ENCODE measurements at regions not wholly inside any gene's neighbourhood (a gene's known extent, or its start where the extent isn't known, plus 50 kb on each side); places are given as distances from the start of the nearest gene placed in this dataset.

- FAIRE-seq = no peak
- H3K36me3 ChIP-seq (ENCODE audit: control insufficient read depth in 2 of 4, insufficient read depth in 4 of 4, low read length in 3 of 4) = no peaks in the 10 kb centered on the region
- TF ChIP-seq SP1 (IDR thresholded peaks at IDR 0.05; ENCODE audit: low read depth, low read length) = no peak
- TF ChIP-seq JUND (IDR thresholded peaks at IDR 0.05; ENCODE audit: low read length) = no peak
- no peak for TF ChIP-seq TEAD4 (IDR thresholded peaks at IDR 0.05; ENCODE audit: low read depth, low read length)
- no peak for TF ChIP-seq POLR2AphosphoS5 (IDR thresholded peaks at IDR 0.05; ENCODE audit: low read depth, low read length)
- TF ChIP-seq JUN (IDR thresholded peaks at IDR 0.05; ENCODE audit: low read depth, low read length) = no peak
- TF ChIP-seq BCL11A (IDR thresholded peaks at IDR 0.05; ENCODE audit: low read depth in 2 of 2, low read length in 2 of 2) = no peak
- TF ChIP-seq BRCA1 (IDR thresholded peaks at IDR 0.05; ENCODE audit: low read depth, low read length) = no peak
- no peak for TF ChIP-seq TAF1 (IDR thresholded peaks at IDR 0.05; ENCODE audit: low read depth, low read length)
- no peak for TF ChIP-seq ZNF274 (IDR thresholded peaks at IDR 0.05; ENCODE audit: borderline replicate concordance, extremely low read depth, low read length)
- no peak for TF ChIP-seq CEBPB (IDR thresholded peaks at IDR 0.05; ENCODE audit: low read depth, low read length)
- no peak for TF ChIP-seq SIN3A (conservative IDR thresholded peaks at IDR 0.05 in 1 of 2, IDR thresholded peaks at IDR 0.05 in 1 of 2; ENCODE audit: low read depth in 1 of 2, low read length in 2 of 2)
- TF ChIP-seq SP4 (IDR thresholded peaks at IDR 0.05; ENCODE audit: low read length) = no peak
- no peak for TF ChIP-seq SAP30 (IDR thresholded peaks at IDR 0.05; ENCODE audit: insufficient read depth, insufficient replicate concordance, low read length)
Observed at GRCh38 chr11:11069841-11070835, 212.3 kb upstream of the ZBED5 start.

More at GRCh38 chr11:11069841-11070835, 212.3 kb upstream of the ZBED5 start:
- no peak overlapping the region for H2AFZ ChIP-seq (ENCODE audit: low read length)
- no peak overlapping the region for H3K18ac ChIP-seq (ENCODE audit: extremely low read depth, low read length)
- no peak overlapping the region for H2BK5ac ChIP-seq (ENCODE audit: low read depth, low read length)
- ChIA-PET POLR2A (ENCODE audit: partially characterized antibody) (interaction anchor here (0.5 to 0.8 kb wide), 3 partner anchors 8 to 1304 kb away, joined by 3 to 4 read pairs (median 3); no protein-coding TSS in a partner anchor), CTCF (ENCODE audit: partially characterized antibody) (interaction anchor here (0.5 to 4.3 kb wide), 12 partner anchors 8 to 1897 kb away, joined by 3 to 29 read pairs (median 4); no protein-coding TSS in a partner anchor)
- no peak overlapping the region for H3K4me2 ChIP-seq (ENCODE audit: insufficient read depth in 1 of 2, low read depth in 2 of 2, low read length in 2 of 2)
- DNase-seq (ENCODE audit: low read depth in 1 of 2, low spot score in 2 of 2) = no peak
- H3K27me3 ChIP-seq (replicated peaks in 1 of 4; ENCODE audit: control insufficient read depth in 3 of 4, extremely low read depth in 1 of 4, insufficient read depth in 3 of 4, low read length in 3 of 4) = 0 out of 7 replicates have a peak, but pooled peaks cover 0 to 4% (median 0%) of the 10 kb centered on the region in 4 experiments
- no peak overlapping the region for H3K14ac ChIP-seq (ENCODE audit: insufficient read length)
- no peak overlapping the region for H2BK120ac ChIP-seq (replicated peaks; ENCODE audit: low read depth, low read length)
- no peak overlapping the region for H2BK20ac ChIP-seq (ENCODE audit: low read length)
- no peak overlapping the region for H3K23ac ChIP-seq (ENCODE audit: insufficient read length)
- peak overlapping the region; percentile 55; the same call in 1 of the 2 replicates for H2BK12ac ChIP-seq (ENCODE audit: low read depth, low read length)
- H3K27ac ChIP-seq (ENCODE audit: low read depth, low read length) = no peak overlapping the region
- H4K8ac ChIP-seq (ENCODE audit: extremely low read depth, insufficient read depth, low read length) = no peak overlapping the region
- H3K56ac ChIP-seq (replicated peaks; ENCODE audit: insufficient read length, low read depth, low read length) = no peak overlapping the region
- no peak overlapping the region for H3K9ac ChIP-seq (replicated peaks in 1 of 4; ENCODE audit: extremely low read depth in 1 of 4, low read depth in 3 of 4, low read length in 3 of 4)
- H2AK5ac ChIP-seq (ENCODE audit: low read depth, low read length) = peak overlapping the region; percentile 40; the same call in 1 of the 2 replicates
- no peak overlapping the region for H4K91ac ChIP-seq (replicated peaks; ENCODE audit: insufficient read length, low read length)
- 90% methylated on average over 9 of the region's 9 CpGs; no CpG with 5 or more reads in 1 of the 2 experiments for WGBS, 2 experiments (ENCODE audit: extremely low coverage in 1 of 2, insufficient coverage in 1 of 2, insufficient read length in 1 of 2, insufficient replicate concordance in 2 of 2, low coverage in 1 of 2, low lambda C conversion rate in 2 of 2, missing lambda C conversion rate in 1 of 2)
- H3K23me2 ChIP-seq (ENCODE audit: low read depth, low read length) = no peaks in the 10 kb centered on the region; the same call in 1 of the 2 replicates
- H3K79me2 ChIP-seq (ENCODE audit: control insufficient read depth in 1 of 2, insufficient read depth in 2 of 2, low read length in 2 of 2) = no peaks in the 10 kb centered on the region
- no peak overlapping the region for H3K4me3 ChIP-seq (ENCODE audit: extremely low read depth in 1 of 4, insufficient read depth in 2 of 4, low read depth in 3 of 4, low read length in 4 of 4)
- H4K20me1 ChIP-seq (replicated peaks in 1 of 2; ENCODE audit: control insufficient read depth in 1 of 2, insufficient read depth in 2 of 2, low read length in 2 of 2) = no peaks in the 10 kb centered on the region
- H4K5ac ChIP-seq (ENCODE audit: insufficient read length, low read depth, low read length) = no peak overlapping the region
- no peaks in the 10 kb centered on the region for H3K9me3 ChIP-seq (ENCODE audit: insufficient read depth in 2 of 2, low read depth in 1 of 2, low read length in 1 of 2)
- no peak overlapping the region for H2BK15ac ChIP-seq (ENCODE audit: low read length)
- H3K4me1 ChIP-seq (replicated peaks in 1 of 4; ENCODE audit: control insufficient read depth in 3 of 4, insufficient read depth in 4 of 4, low read length in 3 of 4) = peaks cover 1 to 11% (median 8%) of the 10 kb centered on the region in 4 experiments
- H3K79me1 ChIP-seq (ENCODE audit: low read depth, low read length) = no peaks in the 10 kb centered on the region
- H3K4ac ChIP-seq (replicated peaks; ENCODE audit: insufficient read length, low read depth, low read length) = no peak overlapping the region

All from H1 (cell line).